Upper lobe of left lung (tissue), 4 donors: ENCODE measurements at regions not wholly inside any gene's neighbourhood (a gene's known extent, or its start where the extent isn't known, plus 50 kb on each side); places are given as distances from the start of the nearest gene placed in this dataset.

Experiments used
- POLR2A ChIP-seq, 4 donors: fragments of 450-650 bp; IDR thresholded peaks; one replicate each; pipeline ENCODE4 v1.5.1; 2016 to 2017; ENCODE audit warnings: antibody characterized with exemption in 4 of 4, mild to moderate bottlenecking in 2 of 4
- POLR2AphosphoS5 ChIP-seq, 2 donors: sonication (generic); formaldehyde crosslinking; IDR thresholded peaks; one replicate each; pipeline ENCODE4 v1.5.1; 2017; ENCODE audit warnings: antibody characterized with exemption in 2 of 2
- TF ChIP-seq, protein P1 (sequence below), 6 experiments: fragments of 450-650 bp in 4 of 6; fragments of 200-600 bp in 2 of 6; sonication (generic) in 2 of 6; IDR thresholded peaks; one replicate each; pipeline ENCODE4 v1.5.1; 2016 to 2019; ENCODE audit warnings: antibody characterized with exemption in 6 of 6

DNA sequence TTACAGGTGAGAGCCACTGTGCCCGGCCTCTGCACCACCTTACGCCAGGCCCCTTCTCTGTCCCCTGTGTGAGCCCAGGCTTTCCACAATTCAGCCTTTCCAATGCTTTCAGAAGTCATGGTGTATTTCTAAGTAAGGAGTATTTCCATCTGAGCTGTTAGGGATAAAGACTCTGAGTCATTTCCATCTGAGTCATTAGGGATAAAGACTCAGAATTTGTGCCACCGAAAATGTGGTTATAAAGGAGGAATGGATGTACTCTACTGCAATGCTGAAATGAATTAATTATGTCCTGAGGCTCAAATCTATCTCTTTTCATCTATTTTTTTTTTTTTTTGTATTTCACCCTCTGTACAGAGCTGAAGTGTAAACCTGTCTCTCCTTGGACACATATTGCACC is 84.0 kb downstream of the GATA3 start:
- no peak for TF ChIP-seq POLR2AphosphoS5 (IDR thresholded peaks at IDR 0.05)
- TF ChIP-seq, protein P1, sequence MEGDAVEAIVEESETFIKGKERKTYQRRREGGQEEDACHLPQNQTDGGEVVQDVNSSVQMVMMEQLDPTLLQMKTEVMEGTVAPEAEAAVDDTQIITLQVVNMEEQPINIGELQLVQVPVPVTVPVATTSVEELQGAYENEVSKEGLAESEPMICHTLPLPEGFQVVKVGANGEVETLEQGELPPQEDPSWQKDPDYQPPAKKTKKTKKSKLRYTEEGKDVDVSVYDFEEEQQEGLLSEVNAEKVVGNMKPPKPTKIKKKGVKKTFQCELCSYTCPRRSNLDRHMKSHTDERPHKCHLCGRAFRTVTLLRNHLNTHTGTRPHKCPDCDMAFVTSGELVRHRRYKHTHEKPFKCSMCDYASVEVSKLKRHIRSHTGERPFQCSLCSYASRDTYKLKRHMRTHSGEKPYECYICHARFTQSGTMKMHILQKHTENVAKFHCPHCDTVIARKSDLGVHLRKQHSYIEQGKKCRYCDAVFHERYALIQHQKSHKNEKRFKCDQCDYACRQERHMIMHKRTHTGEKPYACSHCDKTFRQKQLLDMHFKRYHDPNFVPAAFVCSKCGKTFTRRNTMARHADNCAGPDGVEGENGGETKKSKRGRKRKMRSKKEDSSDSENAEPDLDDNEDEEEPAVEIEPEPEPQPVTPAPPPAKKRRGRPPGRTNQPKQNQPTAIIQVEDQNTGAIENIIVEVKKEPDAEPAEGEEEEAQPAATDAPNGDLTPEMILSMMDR (IDR thresholded peaks at IDR 0.05), result no peak
- TF ChIP-seq POLR2A (IDR thresholded peaks at IDR 0.05), result no peak
